NCI-H69 (cell line): ENCODE measurements at regions not wholly inside any gene's neighbourhood (a gene's known extent, or its start where the extent isn't known, plus 50 kb on each side); places are given as distances from the start of the nearest gene placed in this dataset.

Experiments
- DNase-seq: peaks from one replicate; lab custom pipeline; 2025; lab: John Stamatoyannopoulos, UW

DNA sequence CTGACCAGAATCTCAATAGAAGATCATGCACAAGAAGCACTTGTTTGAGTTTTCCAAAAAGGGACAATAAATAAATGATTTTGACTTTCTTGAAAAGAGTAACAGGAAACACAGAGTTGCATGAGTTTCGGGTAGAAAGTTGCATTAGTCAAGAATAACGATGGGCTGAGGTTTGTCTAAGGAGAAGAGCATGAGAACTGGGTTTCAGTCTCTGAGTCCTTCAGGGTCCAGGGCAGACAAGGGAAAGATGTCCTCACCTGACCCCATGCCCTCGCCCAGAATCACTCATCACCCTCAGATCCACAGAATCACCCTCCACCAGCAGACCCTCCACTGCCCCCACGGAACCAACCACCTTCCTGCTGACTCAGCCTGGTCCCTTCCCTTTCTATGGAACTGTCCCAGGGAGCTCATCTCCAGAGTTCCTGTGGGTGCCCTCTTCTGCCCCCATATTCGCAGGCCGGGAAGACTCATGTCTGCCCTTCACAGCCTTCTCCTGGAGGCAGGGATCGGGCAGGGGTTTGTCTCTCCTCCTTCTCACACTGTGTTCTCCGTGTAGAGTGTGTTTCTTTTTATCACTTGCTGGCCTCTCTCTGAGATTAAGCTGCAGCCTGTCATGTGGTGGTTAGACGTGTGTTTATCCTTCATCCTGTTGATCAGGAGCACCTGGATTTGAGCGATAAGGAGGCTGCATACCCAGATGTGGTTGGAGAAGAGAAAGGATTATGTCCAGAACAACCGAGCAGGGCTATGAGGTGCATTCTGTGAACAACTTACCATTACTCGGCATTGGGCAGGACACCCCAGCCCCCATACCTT, 442.6 kb downstream of the MAT2B start:
- no peak for DNase-seq

DNA sequence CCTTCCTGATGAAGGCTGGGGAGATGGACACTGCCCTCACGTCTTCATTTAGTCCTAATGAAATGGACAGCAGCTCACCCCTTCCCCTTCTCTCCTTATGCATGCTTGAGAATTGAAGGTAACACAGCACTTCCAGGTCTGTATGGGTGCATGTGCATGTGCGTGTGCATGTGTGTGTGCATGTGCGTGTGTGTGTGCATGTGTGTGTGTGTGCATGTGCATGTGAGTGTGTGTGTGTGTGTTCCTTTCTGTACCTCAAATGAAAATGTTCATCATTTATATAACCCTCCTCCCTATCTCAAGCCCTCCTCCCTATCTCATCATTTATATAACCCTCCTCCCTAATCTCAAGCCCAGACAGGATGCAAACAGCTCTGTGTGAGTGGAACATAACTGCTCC, 444.8 kb downstream of the MAT2B start:
- DNase-seq = no peak

DNA sequence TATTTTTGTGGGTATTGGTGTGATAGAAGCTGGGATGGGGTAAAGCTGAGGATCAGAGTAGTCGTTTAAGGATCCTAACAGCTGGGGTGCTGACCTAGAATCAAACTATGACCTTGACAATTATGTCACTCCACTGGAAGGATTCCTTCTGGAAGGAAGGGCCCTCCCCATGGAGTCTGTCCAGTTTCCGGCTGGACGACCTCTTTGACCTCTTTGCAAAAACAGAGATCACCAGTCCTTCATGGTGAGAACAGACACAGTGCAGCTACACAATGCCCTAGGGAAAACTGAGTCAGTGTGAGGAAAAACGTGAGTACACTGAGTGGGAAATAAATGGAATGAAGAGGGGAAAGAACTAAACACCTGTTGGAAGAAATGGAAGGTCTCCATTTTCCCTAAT, 445.6 kb downstream of the MAT2B start:
- no peak for DNase-seq

DNA sequence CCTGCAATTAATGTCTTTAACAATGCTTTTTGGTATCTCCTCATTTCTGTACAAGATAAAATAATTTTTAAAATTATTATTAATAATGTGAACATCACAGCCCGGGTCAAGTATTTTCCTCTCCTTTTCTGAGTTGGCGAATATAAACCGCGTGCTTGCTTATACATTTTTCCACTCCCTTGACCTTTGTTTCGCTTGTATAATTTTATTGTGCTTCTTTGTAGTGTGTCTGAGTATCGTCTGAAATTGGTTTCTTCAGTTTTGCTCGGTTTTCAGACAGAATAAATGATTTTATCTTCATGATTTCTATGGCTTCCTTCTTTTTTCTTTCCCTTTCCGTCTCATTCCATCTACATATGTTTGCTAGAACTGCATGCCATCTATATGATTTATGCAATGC, 448.5 kb downstream of the MAT2B start:
- DNase-seq = no peak

DNA sequence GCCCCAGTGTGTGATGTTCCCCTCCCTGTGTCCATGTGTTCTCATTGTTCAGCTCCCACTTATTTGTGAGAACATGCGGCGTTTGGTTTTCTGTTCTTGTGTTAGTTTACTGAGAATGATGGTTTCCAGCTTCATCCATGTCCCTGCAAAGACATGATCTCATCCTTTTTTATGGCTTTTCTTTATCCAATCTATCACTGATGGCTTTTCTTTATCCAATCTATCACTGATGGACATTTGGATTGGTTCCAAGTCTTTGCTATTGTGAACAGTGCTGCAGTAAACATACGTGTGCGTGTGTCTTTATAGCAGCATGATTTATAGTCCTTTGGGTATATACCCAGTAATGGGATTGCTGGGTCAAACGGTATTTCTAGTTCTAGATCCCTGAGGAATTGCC, 455.8 kb downstream of the MAT2B start:
- peak; percentile 27 for DNase-seq

DNA sequence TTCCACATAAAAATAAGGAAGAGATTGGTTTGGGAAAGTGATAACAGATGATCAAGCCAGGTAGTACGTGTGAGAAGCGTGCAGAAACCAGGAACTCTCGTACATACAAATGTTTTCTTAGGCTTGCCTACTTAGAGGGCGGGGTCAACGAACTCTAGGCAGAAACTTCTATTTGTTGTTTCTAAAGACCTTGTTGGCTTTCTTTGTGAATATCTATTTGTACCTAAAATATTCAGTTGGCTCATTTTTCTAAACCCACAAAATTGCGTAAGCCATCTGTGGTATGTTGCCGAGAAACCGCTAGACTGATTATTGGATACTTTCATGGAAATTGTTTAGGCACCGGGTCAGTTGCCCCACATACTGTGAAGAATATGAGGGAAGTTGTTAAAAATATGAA, 458.5 kb downstream of the MAT2B start:
- DNase-seq = no peak

DNA sequence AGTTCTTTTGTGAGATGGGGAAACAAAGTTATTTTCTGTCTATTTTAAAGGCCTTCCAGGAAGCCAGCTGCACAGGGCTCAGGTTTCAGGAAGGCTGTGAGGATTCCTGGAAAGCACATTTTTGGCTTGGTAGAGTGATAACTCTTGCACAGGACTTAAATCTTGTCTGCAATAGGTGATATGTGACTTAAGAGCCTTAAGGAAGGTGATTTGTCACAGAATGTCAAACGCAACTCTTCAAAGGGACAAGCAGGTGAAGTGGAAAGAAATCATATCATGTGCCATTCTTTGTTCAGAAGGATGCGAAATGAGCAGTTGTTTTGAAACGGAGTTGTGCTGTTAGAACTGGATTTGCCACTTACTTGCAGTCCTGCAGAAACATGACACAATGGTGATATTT, 459.3 kb downstream of the MAT2B start:
- peak; percentile 21 for DNase-seq

DNA sequence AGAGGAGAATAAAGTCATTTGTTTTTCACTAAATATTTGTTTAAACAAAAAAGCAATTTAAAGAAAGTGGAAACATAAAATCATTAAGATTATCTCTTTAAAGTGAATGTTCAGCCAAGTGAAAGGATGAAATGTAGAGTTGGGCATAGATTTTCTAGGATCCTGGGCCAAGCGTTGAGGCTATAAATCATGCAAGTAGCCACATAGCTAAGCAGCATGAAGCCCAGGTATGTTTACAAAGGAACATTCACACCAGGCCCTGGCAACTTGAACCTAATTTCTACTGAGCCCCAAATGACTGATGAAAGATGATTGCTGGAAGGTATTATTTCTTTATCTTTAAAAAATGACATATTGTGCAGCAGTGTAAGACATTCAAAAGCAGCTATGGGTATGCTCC, 461.8 kb downstream of the MAT2B start:
- DNase-seq = peak; percentile 91

DNA sequence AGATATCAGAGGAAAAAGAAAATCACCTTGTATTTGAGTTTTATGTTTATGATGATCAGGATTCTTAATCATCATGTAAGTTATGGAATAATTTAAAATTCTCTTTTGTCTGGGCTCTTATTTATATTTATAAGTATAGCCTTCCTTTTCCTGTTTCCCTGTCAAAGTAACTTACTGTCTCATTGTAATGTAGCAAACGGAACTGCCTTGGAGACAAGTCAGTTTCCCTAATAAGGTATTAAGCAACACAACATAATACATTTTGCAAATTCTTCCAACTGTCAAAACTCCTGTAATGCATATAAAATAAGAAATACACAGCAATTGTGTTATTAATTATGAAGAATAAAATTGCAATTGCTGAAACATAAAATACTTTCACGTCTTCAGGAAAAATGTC, 463.2 kb downstream of the MAT2B start:
- no peak for DNase-seq

DNA sequence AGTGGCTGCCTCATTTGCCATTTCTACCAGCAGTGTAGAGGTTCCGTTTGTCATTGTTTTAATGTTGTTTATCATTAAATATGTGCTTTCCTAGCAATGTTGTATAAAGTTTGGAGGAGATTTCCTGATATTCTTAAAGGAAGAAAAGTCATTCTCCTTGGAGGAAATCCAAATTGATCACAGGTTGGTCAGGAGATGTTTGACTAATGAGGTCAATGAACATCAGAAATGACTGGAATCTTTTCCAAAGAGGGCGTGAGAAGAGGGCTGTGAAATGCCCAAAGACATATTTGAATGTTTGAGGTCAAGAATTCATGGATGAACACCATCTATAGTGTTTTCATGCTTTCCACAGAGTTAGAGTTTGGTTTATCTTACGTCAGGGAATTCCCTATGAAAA, 471.3 kb downstream of the MAT2B start:
- DNase-seq = no peak

DNA sequence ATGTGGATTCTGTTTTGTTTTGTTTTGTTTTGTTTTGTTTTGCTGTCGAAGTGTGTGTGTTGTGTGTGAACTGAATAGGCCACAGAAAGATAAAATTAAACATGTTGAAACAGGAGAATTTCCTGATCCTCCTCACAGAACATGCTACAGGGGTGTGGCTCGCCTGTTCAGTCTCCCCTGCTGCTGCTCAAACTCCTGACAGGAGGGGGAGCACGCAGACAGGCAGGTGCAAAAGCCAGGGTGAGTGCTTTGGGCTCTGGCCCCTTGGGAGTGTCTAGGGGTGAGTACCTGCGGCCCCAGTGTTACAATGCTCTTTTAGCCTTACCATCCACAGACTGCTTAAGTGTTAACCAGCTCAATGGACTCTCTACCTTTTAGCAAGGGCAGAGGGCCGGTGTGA, 473.5 kb downstream of the MAT2B start:
- peak; percentile 90 for DNase-seq

DNA sequence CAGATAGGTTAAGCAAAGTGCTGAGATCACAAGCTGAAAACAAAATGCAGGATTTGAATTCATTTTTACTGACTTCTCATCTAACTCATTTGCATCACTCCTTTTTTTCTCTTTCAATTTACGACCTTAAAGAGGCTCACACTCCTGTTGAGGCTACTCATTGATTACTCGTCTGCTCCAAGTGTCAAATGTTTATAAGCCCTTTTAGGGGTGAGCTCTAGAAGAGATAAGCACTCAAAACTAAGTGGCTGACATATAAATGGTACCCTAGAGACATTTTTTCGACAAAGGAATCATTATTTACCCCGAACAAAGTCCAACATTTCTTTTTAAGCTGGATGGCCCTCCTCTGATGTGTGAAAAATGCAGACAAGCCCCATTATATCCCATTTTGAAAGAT, 483.1 kb downstream of the MAT2B start:
- DNase-seq = peak; percentile 86

DNA sequence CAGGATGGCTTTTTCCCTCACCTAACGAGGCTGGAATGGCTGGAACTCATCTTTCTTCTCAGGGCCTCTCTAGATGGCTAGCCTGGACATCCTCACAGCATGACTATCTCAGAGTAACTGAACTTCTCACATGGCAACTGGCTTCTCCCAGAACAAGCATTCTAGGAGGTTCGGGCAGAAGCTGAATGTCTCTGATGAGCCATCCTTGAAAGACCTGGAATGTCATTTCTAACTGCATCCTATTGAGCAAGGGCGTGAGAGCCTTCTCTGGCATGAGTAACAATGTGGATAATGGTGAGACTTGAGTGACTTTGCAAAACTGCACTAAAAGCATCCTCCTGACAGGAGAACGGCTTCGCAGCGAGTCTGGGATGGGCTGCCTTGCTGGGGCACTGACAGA, 487.7 kb downstream of the MAT2B start:
- no peak for DNase-seq

DNA sequence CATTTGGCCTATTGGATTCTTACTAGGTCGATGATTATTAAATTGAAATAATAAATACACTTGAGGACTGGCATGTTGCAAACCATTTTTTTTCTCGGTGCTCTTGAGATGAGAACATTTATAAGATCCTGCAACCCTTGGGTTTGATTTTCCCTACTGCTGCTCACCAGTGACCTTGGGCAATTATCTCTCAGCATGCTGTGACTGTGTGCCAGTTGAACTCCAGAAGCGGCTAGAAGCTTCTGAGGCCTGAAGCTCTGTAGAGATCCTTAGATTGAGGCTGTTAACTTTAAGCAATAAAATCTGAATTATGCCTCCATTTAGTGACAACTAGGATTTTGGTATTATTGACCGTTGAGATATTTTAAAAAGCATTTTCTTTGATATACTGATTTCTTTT, 489.8 kb downstream of the MAT2B start:
- peak; percentile 70 for DNase-seq

DNA sequence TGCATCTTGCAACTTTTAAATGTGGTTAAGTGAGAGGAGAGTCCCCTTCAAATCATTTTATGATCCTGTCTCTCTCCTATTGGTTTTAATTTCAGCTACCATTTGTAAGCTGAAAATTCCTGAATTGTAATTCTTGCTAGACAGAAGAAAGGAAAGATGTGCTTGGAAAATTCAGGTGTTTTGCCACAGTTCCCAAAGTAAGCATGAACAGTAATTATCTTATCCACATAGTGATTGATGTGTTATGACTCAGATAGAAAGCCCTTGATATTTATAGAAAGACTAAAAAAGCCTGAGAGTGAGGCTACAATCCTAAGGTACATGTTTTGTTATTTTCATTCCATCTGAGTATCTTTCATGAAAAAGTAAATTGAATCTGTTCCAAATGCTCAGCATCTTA, 492.5 kb downstream of the MAT2B start:
- peak; percentile 22 for DNase-seq

DNA sequence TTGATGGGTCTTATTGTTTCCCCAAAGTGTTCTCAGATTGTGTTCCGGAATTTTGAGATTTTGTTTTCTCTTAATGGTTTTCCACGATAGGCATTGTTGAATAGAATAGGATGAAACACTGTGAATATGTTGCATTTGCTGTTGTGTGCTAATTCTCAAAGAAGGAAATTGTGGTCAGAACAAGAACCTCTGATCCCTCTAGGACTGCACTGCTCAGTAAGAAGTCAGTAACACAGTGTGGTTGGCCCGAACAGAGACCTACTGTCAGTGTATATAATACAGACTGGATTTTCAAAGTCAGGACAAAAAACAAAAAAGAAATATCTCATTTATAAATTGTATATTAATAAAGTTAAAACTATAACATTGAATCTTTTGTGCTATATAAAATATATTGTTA, 494.8 kb downstream of the MAT2B start:
- DNase-seq = no peak

DNA sequence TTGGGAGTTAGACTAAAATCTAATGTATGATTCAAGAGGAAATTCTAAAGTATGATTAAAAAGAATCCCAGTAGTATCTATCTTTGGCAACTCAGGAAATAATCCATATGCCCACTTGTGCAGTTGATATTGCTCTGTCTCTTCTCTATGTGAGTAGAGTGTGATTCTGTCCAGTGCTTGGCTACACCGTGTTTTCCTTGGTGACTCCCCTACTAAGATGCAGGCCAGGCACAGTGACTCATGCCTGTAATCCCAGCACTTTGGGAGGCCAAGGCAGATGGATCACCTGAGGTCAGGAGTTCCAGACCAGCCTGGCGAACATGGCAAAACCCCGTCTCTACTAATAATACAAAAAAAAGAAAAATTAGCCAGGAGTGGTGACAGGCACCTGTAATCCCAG, 495.4 kb downstream of the MAT2B start:
- DNase-seq = no peak

DNA sequence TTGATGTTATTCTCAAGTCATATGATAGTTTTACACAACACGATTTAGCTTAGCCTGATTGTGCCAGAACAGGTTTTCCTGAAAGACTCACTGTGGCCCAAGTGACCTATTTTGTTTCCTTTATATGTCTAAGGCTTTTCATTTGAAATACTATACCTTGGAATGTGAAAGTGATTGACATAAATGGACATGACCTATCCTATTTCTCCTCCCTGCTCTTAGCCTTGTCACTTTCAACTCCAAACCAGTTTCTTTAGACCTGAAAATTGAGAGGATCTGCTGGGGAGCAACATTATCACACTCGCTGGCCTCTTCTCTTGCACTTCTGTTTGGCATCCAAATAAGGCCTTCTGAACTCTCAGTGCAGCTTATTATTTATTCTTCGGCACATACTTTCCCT, 496.8 kb downstream of the MAT2B start:
- peak; percentile 48 for DNase-seq

DNA sequence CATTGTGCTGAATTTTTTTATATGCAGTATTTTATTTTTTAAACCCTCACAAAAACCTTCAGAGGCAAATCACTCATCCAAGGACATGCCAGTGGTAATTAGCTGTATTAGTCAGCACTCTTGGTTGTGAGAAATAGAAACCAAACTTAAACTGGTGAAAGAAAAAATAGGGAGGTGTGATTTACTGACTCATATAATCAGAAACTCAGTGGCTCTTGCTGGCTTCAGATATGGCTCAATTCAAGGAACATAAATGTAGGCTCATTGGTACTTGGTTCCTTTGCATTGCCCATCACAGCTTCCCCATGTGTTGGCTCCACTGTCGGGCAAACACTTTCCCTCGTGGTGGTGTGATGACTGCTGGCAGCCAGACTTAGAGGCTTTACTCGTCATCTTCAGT, 497.2 kb downstream of the MAT2B start:
- DNase-seq = peak; percentile 25

DNA sequence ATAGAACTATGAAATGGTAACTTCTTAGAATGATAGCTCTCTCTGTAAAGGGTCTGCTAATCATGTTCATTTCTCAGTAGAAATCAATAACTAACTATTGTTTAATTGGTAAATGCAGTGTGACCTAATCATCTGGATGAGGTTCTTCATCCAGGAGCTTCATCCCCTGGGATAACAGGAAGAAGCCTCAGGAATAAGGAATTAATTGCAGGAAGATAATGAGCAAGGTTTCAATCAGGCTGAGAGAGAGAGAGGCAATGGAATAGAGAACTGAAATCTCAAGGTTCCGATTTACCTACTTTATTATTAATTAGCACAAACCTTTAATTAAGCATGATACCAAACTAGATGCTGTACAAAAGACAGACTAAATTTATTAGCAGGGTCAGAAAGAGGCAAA, 499.7 kb downstream of the MAT2B start:
- no peak for DNase-seq

DNA sequence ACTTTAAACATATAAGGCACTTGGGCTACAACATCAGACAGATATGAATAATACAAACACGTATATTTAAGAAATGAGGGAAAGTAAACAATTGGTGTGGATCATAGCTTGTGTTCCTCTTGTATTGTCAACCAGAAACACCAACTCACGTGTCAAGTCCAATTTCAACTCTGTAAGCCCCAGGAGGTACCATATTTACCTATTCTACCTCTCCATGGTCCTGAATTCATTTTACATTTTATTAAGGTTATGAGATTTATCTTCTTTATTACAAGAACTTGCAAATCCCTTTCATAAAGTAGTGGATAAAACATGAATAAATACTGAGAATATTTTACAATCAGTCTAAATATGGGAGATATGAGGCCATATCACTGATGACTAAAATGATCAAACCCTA, 501.6 kb downstream of the MAT2B start:
- DNase-seq = no peak

DNA sequence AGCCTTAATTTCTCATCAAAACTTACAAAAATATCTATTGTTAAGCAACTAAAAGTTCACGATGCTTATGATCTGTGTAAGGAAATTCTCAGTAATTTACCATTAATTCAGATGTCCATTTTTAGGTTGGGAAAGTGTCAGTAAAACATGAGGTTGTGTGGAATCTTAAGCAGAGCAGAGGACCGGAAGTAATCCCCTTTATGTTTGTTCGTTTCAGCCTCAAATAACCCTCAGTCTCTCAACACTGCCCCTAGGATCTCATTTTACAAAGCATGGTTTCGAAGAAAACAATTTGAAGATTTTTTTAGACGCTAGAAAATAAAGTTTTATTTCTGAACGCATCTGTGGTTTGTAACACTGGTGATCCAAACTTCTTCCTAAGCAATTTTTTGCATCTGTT, 504.2 kb downstream of the MAT2B start:
- DNase-seq = peak; percentile 27

DNA sequence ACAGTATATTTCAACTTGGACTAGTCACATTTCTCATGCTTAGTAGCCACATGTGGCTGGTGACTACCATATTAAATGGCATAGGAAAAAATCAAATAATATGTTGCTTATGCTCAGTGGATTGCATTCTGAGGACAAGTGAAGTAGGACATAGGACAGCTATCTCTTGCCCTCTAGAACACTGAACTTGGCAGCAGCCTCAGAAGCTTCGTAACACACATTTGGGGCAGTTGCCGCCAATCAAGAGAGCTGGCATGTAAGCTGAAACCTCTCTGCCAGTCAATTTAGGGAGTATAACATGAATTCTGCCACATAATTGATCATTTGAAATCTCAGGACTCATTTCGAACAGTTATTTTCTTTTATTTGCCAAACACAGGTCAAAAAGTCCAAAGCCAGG, 505.5 kb downstream of the MAT2B start:
- no peak for DNase-seq

DNA sequence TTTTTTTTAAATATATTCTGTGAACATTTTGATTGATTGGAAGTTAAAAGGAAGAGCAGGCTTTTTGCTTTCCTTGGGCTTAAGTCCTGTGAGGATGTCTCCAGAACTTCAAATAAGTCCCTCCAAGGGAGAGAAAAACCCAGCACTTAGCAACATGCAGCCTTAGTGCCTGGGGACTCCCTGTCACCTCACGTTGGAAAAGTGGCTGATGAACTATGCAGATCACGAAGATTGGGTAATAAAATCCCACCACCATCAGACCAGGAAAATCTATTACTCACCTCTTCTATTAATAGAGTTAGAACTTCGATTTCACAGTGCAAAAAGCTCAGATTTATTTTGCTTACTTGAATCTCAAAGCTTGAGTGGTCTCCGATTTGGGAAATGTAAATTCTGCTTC, 507.0 kb downstream of the MAT2B start:
- peak; percentile 46 for DNase-seq
